ENCODE measurements at regions not wholly inside any gene's neighbourhood (a gene's known extent, or its start where the extent isn't known, plus 50 kb on each side); places are given as distances from the start of the nearest gene placed in this dataset.

DNA sequence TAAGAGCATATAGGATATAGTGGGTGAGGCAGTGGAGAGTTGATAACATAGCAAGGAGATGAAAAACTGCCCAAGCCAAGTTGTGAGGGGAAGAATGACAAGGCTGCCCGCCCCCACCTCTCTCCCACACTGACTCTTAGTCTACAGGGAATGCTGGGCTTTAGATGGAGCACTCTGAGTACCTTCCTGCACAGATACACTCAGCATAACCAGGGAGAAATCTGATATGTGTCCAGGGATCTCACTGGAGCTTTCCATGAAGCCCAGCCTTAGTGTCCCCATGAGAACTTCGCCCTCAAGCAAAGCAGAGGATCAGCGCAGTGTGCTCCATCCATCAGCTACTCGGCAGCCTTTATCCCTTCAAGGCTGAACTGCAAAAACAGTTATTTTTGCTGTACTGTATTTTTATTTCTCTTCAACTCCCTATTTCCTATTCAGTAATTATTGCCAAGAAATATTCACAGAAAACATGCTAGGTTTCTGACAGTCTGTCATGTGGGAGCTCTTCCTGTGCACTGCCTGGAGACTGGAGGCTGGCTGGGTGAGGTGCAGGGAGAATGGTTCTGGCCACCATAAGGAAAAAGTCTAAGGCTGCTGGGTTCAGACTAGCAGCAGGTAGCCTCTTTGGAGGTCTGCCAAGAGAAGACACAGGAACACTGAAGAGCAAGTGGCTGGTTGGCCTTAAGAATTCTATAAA is 475.2 kb upstream of the PPP2R3A start:
- no peak for DNase-seq

DNA sequence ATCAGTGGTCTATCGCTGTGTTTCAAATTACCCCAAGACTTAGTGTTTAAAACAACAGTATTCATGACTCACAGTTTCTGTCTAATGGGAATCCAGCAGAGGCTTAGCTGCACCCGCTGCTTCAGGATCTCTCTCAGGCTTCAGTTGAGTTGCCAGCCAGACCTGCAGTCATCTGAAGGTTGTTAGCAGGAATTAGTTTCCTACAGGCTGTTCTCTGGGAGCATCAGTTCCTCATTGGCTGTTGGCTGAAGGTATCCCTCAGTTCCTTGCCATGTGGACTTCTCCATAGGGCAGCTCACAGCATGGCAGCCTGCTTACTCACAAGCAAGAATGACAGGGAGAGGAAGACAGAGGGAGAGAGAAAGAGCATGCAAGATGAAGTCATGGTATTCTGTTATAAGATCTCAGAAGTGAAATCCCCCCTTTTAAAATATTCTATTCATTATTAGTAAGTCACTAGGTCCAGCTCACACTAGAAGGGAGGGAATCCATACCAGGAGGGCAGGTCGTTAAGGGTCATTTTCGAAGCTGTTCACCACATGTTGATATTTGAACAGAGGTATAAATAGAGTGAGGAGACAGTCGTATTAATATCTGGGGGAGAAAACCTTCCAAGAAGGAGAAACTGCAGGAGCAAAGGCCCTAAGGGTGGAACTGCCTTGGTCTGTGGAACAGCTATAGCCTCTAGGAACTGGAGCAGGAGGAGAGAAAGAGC is 473.9 kb upstream of the PPP2R3A start:
- no peak for DNase-seq

DNA sequence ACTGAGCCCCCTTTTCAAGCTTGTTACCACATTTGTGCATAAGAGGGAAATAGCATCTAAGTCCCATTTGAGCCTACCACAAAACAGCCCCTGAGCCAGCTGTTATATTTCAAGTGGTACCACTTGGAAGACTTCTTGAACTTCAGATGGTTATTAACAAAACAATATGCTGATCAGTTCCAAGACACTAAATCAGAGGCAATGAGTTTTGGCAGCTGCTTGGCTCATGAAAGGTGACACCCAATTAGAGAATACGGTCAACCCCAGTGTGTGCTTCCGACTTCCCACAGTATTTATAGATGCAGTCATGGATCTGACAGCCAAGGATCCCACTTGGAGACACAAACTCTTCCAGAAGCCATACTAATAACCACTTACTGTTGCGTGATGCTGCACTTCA is 469.6 kb upstream of the PPP2R3A start:
- no peak for DNase-seq

DNA sequence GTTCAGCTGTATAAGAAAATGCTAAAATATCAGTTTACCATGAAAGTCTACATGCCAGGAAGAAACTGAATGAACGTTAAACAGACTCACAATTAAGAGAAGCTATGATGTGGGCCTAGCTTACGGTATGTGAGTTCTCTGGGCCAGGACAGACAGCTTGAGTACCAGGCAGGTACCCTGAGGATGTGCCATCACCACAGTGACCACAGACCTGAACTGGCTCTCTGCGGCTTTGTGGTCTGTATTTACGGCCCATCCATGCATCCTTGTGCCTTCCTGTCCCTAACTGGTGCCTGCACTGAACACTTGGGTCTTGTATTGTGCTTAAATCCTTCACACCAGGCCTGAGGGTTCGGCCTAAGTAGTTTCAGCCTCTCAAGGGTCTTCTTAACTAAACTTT is 467.5 kb upstream of the PPP2R3A start:
- no peak for DNase-seq

DNA sequence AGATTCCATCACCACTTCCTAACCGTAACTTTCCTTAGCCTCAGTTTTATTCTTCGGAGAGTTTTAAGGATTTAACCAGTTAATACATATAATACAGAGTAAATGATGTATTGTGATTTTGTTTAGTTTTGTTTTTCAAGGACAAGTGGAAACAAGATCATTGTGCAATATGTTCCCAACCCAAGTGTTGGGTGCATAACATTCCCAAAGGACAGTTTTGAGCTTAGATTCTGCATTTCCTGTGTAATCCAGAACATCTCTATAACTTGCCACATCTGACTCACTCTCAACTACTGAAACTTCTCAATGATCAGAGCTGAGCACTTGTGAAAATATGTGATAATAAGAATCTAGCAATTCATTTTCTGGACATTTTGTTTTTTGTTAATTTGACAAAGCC is 466.1 kb upstream of the PPP2R3A start:
- DNase-seq = no peak

DNA sequence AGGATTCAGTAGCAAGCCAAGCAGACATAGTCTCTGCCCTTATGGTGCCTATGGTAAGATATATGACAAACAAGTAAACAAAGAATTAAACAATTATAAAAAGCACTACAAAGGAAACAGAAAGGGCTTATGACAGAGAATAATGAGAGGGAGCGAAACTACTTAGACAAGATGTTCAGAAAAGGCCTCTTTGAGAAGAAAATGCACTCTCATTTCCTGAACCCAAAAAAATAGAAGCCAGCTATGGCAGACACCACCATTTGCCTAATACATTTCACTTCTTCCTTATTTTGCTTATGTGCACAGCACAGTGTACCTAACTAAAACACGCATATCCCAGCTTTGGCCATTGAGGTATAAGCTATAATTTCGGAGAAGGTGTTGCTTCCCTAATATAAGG is 465.5 kb upstream of the PPP2R3A start:
- no peak for DNase-seq

DNA sequence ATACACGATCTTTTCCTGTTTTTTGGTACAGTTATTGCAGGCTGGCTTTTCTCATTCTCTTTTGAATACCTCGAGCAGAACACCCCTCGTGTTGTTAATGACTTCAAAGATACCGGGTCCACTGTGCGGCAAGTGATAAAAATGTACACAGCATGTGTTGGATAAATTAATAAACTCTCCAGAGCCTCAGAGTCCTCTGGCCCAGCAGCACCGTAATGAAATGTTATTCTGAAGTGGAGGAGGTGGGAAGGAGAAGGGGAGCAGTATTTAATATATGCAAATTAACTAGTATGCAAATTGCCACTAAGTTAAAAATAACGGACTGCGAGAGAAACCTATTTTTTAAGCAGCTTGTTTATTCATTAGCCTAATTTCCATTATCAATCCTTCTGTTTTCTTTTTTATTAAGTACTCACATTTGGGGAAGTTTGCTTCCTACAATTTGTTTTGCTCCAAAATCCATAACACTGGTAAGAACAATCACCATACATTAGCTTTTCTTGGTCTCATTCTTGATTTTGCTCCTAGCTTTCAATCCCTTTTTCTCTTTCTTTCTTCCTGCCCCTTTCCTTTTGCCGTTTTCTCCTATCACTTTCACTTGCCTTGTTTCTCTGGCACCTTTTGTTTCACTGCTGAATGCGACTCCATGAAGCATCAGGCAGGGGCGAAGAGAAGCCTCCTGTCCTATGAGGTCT is 462.3 kb upstream of the PPP2R3A start:
- DNase-seq = no peak

DNA sequence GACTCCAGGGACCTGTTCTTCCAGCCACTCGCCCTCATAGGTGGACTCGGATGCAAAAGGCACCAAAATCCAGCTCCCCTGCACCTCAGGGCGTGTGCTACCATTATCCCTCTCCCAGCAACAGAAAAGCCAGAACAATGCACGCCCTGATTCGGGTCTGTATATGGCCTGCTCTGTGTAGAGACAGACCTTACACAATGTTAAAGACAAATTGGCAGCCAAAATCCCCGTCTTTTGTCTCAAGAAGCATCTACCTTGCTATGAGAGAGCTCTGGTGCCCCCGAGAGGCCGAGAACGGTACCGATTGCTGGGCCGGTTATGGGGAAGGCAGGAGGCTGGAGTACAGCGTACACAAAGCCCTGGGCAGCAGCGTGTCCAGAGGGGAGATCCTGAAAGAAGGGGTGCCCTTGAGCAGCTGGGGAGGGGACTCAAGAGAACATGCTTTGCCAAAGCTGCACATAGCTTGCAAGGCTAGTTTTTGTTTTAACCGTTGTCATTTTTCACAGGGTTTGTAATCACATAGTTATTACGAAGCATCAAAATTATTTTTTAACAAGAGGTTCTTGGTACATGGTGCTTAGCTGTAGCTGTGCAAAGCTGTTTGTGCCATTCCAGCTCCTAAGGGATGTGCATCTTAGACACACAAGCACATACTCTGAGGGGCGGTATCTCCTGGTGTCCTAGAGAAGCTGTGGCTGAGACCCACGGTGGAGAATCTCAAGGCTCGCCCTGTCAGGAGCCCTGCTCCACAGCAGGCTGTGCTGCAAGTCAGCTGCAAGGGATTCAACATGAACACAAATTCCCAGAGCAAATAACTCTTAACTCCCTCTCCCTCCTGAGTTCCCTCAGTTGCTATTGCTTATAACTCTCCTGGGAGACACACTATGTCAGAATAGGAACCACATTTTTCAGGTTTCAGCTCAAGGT is 461.5 kb upstream of the PPP2R3A start:
- peak; percentile 36 to 39 for DNase-seq

DNA sequence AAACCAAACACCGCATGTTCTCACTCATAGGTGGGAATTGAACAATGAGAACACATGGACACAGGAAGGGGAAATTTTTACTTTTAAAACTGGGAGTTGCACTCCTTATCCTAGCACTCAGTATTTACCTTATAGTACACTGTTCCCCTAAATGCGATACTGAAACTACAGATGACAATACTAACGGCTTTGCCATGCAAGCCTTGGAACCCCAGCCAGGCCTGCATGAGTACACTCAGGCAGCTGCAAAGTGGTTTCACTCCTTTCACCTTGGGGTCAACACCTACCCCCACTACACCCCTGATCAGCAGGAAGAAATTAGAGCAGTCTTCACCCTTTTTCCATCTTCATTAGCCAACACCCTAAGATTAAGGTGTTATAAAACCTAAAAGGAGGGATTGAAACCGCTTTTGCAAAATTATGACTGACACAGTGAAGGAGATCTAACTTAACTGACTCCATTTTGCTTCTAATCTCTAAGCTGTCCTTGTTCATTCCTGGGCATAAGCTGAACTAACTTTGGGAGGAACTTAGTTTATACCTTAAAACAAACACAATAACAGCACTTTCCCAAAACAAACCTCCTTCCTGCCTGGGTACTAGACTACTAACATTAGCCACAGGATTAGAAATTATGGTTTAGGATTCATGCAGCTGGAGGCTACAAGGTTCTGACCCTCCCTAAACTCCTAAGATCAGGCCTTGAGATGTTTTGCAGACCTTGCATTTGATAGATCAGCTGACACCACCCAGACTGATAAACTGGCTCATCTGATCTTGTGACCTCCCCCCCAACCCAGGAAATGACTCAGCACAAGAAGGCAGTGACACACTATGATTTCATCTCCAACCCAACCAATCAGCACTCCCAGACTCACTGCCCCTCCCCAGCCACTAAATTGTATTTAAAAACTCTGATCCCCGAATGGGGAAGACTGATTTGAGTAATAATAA is 452.1 kb upstream of the PPP2R3A start:
- DNase-seq = no peak

DNA sequence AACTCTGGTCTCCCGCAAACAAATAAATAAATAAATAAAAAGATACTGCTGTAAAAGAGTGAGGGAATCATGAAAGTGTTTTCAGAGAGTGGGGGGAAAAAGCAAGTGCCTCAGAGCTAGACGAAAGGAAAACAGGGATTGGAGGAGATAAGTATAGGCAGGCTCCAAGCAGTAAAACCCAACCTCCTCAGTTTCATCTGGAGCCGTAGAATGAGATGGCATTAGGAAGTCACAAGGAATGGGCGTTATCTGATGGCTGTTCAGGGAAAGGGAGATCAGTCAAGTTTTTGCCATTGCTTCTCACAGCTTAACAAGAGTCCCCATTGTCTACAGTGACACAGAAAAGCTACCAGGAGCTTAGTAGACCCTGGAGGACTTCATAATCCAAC is 451.5 kb upstream of the PPP2R3A start:
- no peak for DNase-seq

DNA sequence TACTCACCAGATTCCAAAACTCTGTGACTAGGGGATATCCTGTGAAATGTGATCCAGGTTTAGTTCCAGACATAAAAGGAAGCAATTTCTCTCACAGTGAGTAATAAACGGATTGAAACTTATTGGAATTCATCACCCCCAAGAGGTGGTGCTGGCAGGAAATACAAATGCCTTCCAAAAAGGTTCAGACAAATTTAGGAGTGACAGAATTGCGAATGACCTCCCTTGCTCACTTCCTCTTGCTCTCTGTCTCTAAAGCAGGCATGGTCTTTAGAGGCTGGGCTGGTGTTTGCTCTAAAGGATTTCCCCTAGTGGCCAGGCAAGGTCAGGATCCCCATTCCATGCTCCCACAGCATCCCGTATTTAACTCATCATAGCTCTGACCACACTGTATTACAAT is 449.4 kb upstream of the PPP2R3A start:
- DNase-seq = no peak

DNA sequence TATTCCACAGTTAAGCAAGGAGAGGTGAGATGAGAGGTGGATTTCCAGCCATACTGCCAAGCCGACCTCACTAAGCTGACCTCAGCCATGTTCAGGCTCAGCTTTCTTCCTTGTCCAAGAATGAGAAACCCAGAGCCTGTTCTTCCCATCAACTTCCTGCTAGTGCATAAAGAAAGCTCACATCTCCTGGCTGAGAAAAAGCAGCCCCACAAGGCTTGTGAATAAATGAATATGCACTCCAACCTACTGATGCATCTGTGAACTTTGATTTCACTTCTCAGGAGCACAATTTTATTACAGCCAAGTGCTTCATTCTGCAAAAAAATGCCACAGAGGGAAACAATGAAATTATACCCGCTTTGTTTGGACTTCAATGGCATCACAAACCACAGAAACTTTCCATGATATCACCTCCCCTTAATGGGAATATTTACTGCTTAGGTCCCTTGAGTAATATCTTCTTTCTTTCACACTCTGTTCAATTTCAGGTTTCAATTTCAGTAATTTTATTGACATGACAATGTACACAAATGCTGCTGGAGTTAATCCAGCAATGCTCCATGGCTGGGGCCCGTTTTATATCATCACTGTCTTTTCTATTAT is 437.0 kb upstream of the PPP2R3A start:
- DNase-seq = no peak

DNA sequence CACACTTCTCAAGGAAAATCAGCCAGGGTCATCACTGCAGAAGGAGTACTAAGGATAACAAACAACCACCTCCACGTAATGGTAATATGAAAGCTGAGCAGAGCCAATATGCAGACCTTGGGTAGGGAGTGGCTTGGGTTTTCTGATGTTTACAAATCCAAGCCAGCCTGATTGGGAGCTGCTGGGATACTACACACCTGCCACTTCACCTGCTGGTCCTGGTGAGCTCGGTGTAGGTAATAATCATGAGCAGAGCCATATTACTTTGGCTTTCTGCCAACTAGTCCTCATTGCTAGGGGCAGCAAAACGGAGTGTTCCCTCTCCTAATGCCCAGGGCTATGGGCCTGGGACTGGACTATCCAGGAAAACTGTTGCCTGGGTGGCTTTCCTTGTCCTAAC is 433.5 kb upstream of the PPP2R3A start:
- DNase-seq = no peak

DNA sequence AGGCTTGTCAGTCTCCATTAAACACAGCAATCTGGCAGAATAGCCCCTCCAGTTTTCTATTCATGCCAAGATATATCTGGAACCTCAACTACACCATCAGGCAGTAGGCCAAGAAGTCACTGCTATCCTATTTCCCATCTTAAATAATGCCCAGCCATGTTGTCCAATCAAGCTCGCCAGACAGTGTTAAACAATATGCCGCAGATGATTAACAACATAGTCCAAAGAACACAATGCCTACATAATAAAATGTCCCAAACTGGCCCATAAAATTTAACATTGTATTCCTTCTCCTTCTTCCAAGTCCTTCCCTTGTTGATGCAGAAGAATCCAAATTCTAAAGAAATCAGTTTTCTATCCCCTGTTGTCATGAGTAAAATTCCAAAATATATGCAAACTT is 427.4 kb upstream of the PPP2R3A start:
- no peak for DNase-seq

DNA sequence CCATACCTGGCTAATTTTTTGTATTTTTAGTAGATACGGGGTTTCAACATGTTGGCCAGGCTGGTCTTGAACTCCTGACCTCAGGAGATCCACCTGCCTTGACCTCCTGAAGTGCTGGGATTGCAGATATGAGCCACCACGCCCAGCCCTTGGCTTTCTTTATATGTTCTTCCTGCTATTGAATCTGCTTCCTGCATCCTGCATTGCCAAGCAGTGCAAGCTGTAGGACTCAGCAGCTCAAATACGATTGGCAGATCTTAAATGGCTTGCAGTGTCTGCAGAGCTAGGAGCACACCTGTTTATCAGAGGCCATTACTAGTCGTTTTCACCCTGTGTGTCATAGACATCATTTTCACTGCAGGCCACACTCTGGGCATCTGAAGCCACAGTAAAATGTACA is 426.2 kb upstream of the PPP2R3A start:
- DNase-seq = no peak

DNA sequence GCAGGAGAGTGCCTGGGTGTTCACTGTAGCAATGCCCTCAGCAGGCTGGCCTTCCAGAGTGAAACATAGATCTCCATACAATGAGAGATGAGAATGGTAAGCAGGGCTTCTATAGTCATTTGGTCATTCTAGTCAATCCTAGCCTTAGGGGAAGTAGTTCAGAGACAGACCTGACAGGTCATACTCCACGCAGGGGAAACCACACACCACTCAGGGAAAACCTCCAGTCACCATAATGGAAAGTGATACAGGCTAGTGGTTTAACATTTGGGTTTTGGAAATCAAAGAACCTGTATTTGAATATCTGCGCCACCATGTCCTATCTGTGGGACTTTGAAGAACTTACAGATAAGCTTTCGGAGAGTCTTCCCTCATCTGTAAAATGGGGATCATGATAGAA is 425.7 kb upstream of the PPP2R3A start:
- no peak for DNase-seq

DNA sequence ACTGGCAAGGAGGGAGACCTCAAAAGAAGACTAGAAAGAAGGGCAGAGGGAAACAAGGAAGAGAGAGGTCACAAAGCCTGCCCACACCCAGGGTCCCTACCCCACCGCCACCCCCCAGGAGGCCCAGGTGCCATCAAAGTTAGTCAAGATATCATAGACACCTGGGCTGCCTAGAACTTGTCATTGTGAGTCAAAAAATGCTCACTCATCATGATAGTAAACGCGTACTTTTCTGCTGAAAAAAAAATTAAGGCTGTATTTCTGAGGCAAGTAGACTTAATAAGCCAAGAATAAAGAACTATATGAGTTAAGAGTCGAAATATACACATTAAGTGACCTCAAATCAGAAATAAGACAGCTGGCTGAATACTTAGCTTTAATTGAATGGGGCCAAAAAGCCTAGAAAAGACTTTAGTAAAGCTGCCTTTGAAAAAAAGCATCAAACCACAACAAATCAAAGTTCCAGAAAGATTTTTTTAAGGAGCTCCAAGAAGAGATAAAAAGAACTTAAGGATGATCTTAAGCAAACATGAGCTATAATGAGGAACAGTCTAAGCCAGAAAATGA is 415.5 kb upstream of the PPP2R3A start:
- DNase-seq = no peak

DNA sequence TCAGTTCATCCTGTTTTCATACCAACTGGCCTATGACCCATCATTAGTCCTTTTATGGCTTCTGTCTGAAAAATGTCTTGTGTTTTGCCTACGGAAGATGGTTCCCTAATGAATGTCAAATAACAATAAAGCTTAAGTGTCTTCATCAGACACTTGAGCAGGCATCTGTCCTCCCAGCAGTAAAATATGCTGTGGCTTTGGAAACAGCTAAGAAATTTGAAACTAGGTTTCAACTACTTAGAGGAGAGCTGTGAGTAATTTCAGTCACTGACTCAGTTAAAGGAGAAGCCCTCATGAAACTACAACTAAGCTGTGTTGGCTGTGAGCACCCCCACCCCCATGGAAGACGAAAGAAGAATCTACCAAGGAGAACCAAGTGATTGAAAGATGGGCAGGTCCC is 409.4 kb upstream of the PPP2R3A start:
- no peak for DNase-seq

DNA sequence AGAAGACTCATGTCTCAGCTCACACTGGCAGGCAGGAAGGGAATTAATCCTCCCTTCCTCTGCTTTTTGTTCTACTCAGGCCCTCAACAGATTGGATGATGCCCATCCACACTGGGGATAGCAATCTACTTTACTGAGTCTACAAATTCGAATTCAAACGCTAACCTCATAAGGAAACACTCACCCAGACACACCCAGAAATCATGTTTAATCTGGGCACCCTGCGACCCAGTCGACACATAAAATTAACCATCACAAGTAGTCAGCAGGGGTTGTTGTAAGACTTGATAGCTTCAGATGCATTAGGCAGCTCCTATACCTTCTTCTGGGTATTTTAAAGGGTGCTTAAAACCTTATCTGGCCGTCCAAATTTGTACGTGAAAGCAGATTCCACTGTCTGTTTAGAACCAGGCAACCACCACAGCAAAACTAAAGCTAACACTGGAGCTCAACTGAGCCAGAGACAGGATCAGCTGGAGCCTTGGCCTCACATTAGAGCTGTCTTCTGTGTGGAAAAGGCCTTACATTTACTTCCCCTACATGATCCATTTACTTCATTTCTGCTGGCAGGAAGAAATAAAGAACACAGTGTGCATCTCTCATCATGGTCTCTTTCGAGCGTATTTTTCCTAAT is 407.3 kb upstream of the PPP2R3A start:
- DNase-seq = no peak

DNA sequence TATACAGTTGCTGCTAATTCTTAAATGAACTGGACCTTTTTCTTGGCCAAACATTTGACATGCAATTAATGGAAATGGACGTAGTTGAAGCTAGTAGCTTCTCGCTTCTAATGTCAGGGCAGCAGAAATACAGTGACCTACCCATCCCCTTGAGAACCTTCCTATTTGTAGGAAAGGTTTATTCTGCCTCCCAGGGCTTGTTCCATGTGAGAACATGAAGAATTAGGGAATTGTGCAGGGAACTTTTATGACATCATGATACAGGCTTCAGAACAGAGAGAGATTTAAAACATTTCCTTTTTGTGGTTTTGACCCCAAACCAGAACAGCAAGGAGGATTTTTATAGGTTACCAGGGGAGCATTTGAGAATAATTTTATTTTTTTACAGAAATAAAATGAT is 406.6 kb upstream of the PPP2R3A start:
- no peak for DNase-seq

DNA sequence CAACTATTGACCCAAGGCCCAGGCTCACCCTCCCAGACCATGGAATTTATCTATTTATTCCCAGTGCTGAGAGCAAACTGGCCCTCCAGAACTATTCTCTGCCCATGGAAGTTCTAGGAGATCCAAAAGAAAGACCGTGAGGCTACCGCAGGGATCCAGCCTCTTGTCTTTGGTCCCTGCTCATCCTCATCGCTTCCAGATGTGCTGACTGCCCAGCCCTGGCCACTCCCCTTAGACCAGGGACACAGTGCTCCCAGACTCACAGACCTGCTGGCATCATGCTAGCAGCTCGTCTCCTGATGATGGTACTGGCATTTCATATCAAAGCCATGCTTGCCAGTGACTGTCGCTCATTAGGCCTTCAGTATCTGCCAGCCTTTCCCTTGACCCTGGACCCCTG is 405.7 kb upstream of the PPP2R3A start:
- no peak for DNase-seq
